Stimulated activated naive CD4-positive, alpha-beta T cell (primary cell): ENCODE measurements at regions not wholly inside any gene's neighbourhood (a gene's known extent, or its start where the extent isn't known, plus 50 kb on each side); places are given as distances from the start of the nearest gene placed in this dataset.

Experiments
- DNase-seq, 6 experiments: peaks; one replicate each; lab custom pipeline; 2025; lab: John Stamatoyannopoulos, UW

DNA sequence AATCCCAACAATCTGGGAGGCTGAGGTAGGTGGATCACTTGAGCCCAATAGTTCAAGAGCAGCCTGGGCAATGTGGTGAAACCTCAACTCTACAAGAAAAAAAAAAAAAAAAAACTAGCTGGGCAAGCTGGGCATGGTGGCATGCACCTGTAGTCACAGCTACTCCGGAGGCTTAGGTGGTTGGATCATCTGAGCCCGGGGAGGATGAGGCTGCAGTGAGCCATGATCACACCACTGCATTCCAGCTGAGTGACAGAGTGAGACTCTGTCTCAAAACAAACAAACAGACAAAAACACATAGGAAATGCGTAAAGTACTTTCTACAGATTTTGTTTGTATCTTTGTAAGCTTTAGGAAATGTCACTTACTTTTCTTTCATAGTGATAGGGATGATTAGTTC lies 307.2 kb upstream of the NR3C2 start:
- DNase-seq: no peak

DNA sequence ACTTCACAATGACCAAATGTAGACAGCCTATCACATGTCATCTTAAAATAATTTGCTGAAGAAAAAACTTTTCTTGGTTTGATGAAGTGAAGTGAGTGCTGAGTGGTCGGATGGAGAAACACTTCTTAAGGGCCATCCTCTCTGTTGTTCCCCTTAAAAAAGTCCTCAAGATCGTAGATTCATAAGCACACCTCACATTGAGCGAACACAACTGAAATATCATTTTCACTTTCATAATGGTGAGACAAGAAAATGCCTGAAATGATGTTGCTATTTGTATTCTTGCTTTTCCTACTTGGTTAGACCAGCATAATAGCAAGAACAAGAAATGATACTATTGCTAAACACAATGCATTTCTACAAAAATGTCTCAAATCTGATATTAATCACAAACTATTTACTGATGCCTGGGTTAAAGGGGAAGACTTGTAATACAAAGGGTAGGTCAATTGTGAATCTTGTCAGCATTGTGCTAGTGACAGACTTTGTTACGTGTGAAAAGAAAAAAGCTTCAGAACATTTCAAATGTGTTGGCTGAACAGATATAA lies 305.6 kb upstream of the NR3C2 start:
- DNase-seq: no peak

DNA sequence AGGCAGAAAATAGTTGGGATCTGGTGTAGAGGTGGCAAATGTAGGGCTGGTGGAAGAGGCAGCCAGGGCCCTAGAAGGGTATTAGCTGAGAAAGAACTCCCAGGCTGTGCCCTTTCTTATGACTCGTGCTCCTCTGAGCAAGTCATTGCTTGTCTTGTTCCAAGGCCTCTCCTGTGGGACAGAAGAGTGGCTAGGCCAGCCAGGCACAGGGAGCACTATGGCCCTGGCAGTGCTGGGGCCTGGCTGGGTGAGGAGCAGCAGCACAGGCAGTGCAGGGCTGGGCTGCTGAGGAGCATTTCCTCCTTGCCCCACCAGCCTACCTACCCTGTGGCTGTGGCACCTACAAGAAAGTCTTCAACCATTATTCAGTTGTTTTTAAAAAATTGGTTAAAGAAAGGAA lies 298.5 kb upstream of the NR3C2 start:
- DNase-seq: no peak

DNA sequence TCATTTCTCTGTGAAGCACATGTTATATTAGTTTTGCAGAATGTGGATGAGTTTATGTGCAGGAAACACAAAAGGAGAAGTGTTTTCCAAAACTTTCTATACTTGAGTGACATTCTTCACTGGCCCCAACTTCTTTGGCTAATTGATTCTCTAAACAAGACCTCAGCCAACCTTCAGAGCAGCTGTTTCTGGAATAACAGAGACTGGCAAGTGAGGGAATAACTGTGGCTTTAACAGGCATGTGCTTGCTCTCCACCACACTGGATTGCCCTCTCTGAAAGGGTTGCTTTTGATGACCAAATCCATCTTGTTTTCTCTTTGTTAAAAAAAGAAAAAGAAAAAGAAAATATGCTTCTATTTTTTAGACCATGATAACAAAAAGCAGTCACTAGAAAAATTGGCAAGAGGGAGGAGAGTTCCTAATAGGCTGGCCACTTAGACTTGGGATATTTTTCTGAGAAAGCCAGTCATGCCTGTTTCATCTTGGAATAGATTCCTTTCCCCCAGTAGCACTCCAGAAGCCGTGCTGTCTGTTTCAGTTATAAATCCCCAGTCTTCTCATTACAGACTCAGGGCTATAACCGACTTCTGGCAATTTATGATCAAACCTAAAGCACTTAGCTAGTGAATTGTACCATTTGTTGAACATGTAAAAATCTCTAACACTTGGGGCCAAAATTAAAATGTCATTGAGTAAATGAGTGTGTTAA lies 295.0 kb upstream of the NR3C2 start:
- DNase-seq: no peak

DNA sequence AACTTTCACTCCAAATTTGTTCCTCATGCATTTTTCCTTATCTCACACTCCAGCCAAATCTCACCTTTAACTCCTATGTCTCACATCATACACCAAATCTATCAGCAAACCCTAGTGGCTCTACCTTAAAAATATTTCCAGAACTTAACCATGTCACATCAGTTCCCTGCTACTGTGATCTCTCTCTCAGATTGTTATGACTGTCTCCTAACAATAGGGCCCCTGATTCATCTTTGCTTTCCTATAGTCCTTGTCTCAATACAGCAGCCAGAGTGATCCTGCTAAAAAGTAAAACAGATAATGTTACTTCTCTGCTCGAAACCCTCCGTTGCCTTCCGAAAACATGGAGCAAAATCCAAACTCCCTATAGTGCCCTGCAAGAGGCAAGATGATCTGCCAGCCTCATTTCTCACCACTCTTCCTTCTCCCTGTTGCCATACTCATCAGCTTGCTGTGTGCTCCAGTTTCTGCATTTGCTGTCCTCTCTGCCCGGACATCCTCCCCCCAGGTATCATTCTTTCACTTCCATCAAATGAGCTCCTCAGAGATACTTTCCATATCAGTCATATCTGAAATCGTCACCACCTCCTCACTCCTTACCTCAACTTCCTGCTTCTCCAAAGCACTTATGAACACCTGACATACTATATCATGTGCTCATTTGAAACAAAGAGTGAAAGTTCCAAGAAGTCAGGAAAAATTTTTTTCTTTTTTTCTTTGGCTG lies 293.4 kb upstream of the NR3C2 start:
- no peak for DNase-seq

DNA sequence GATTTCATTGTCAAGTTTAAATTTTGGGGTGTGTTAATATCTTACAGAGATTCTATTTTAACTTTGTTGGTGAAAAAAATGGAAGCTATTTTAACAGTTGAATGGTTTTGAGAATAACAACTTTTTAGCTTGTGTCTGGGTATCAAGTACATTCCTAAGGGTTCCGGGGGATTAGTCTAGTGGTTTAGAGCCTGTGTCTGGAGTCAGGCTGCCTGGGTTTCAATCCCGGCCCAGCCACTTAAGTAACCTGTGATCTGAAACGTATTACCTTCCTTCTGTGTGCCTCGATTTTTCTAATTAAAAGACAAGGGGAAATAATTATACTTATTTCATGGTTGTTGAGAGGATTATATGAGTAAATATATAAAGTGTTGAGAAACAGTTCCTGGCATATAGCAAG lies 288.6 kb upstream of the NR3C2 start:
- DNase-seq: no peak

DNA sequence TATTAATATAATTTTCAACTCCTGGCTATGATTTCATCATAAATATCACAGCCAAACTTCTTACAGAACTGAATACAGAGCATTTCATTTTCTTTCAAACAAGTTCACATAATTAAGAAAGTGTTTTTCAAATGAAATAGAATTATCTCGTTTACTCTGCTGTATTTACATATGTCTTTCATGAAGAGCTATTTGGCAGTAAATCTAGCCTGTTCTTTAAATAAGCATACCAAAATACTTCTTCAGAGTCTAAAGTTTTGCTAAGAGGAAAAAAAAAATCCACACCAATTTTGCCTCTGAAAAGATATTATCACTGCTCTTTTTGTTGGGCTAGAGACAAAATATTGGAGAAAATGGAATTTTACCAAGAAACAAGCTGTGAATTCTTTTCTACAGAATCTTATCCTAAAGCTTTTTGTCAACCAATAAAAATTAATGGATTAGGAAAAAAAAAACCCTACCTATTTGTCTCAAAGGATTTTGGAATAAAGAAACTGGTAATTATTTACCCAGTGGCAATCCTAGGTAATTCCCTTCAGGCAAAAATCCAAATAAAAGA lies 287.9 kb upstream of the NR3C2 start:
- DNase-seq: no peak

DNA sequence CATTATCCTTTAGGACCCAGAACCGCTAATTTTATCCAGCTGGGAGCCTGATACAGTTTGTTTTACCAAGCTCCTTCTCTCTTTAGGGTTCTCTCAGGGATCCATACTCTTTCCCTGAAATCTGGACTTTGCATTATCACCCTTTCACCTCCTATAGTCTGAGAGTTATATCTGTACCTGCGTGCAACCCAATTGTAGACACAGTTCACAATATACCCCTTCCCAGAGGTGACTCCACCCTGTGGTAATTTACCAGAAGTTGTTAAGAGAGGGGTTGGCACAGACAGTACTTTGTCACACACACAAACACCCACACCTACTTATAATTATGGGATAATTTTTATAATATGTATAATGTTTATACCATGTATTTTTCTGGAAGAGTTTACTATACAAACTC lies 275.8 kb upstream of the NR3C2 start:
- DNase-seq: no peak

DNA sequence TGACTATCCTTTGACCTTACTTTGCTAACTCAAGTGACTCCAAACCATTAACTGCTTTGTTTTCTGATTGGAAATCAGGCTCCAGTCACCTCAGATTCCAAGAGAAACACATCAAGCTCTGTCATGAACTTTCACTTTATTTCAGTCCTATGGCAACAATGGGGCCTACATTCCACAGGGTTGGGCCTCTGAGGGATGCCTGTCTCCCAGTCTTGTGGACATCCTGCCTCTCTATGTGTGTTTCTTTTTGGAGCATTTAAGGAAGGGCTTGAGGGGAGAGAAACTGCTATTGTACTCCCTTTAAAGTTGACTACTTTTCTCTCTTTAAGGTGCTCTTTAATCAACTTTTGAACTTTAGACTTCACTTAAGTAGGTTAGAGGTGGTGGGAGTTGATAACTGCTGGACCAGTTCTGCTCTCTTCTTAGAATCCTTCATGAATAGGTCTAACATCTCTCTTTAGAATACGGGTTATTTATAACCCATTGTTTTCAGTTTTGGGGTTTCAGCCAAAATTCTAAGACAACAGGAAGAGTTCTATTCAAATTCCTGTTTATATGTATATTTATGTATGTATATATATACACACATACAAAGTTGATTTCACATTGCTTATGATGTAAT lies 274.3 kb upstream of the NR3C2 start:
- DNase-seq: no peak

DNA sequence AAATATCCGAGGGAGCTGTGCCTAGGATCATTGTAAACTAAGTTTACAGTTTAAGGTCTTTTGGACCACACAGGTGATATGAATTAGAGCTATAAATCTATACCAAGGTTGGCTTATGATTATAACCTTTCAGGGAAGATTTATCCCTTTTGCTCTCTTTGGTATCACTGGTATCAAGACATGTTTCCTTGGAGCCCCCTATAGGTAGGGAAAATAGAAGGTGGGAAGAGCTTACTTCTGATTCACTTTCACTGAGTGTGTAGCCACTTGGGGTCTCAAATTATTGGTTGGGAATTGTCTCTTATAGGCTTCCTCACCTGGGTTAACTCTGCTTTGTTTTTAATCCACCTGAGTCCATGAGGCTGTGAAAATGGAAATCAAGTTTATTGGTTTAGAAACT lies 262.1 kb upstream of the NR3C2 start:
- DNase-seq: no peak

DNA sequence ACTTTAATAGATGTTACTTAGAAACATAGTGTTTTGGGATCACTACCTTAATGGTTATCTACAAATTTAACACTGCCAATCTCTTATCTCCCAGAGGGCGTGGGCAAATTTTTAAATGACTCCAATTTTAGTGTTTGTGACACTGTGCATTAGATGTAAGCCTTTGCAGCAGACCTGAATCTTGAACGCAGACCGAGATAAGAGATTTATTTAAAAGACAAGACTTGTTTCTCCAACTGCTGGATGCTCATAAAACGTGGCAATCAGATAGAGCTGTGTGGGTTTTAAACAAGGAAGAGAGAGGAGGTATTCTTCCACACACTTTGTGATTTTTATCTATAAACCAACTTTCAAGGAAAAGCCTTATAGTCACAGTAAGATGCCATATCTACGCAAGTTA lies 252.5 kb upstream of the NR3C2 start:
- DNase-seq: no peak

DNA sequence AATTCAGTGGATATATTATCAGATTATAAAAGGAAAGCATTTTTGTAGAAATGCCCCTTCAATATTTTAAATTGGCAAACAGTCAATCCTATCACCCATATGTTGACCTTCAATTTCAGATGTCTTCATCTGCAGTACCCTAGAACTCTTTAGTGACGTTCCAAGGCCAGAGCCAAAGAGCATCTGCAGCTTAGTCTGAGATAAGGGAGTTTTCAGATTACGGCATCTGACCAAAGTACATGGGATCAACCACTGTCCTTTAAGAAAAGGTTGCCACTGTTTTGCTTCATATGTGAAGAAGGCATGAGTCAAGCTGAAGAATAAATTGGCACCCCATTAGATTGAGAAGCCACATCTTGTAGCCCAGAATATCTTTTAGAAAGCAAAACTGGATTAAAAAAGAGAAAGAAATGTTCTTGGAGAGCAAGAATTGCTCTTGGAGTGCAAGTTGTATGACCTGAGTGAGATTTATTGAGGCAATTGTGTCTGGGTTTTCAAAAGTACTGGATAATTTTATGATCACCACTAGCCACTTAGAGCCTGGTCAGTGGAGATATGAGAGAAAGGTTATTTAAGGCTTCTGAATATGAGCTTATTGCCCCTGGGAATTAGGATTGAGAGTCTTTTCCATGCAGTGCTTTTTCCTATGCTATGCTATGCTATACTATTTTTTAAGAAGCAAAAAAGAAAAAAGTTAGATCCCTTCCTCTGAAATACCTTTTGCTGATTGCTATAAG lies 251.9 kb upstream of the NR3C2 start:
- DNase-seq: no peak

DNA sequence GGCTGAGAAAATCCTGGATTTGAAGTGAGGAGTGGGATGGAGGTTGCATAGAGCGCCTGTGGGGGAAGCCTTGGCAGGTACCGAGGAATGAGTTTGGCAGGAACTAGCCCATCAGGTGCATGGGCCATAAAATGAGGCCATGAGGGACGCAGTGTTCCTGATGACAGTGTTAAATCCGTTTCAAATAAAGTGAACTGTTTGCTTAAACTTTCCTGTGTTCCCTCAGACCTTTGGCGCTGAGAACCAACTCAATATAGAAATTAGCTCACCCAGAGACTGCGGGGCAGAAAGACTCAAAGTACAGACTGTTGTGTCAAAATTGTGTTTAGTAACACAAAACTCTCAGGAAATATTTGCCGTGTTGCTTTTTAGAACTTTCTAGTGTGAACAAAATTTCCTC lies 250.0 kb upstream of the NR3C2 start:
- no peak for DNase-seq

DNA sequence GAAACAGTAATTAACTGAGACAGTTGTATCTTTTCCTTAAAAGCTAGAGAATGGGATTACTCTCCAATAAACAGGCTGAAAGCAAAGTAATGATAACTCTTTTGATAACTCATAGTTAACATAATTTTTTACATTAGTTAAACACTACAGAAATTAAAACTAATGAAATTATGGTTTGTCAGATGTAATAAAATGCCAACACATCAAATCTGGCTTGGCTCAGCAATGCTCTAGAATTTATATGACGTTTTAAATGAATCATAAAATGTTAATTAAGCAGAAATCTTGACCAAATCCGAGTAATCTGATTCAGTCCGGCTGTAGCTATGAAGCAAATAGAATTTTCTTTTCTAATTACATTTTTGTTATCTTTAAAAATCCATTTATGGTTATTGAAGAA lies 244.2 kb upstream of the NR3C2 start:
- DNase-seq: no peak

DNA sequence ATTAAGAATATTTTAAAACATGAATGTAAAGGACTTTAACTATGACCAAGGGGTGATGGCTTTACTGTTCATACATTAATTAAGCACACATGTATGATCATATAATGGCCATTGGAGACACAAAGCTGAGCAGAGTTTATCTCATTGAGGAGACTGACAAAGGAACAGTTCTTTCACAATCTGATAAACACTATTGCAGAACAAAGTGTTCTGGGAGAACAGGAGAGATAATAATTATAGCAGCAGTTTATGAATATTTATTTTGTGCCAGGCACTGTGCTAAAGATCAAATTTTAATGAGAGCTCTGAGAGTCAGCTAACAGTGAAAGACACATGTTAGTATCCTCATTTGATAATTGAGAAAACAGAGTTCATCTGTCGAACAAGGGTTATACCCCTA lies 242.4 kb upstream of the NR3C2 start:
- no peak for DNase-seq

DNA sequence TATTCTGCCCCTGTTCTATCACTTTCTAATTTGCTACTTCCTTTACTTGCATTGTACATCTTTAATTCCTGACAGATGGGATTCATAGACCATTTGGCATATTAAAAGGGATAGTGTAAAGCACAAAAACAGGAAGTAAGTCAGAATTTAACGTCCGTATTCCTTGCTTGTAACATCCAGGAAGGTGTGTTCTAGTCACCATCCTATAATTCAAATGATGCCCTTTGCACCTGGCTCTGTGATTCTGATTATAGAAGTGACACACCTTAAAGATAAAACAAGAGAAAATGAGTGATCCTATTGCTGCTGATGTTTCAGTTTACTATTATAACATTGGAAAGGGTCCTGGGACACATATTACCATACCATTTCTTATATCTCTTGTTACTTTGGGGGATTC lies 238.7 kb upstream of the NR3C2 start:
- DNase-seq: no peak

DNA sequence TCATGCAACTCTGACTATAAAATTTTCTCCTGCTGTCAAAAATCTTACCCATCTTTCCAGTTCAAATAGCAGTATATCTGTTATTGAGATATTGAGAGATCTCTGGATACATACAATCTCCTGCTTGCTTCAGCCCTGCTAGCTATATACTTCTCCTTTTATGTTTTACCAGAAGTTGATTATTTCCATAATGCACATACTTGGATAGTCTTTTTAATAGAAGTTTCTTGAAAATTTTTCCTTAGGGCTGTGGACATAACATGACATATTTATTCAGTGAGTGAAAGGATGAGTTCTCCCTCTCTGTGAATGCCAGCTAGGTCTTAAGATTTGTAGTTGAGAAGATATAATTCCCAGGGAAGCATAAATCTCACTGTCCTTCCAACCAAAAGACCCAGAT lies 234.1 kb upstream of the NR3C2 start:
- DNase-seq: no peak

DNA sequence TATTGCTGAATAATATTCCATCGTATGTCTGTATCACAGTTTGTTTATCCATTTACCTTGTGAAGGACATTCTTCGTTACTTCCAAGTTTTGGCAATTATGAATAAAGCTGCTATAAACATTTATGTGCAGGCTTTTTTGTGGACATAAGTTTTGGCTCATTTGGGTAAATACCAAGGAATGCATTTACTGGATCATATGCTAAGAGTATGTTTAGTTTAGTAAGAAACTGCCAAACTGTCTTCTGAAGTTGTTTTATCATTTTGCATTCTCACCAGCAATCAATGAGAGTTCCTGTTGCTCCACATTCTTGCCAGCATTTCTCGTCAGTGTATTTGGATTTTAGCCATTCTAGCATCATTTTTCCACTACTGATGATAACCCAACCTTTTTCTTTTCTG lies 232.7 kb upstream of the NR3C2 start:
- DNase-seq: no peak

DNA sequence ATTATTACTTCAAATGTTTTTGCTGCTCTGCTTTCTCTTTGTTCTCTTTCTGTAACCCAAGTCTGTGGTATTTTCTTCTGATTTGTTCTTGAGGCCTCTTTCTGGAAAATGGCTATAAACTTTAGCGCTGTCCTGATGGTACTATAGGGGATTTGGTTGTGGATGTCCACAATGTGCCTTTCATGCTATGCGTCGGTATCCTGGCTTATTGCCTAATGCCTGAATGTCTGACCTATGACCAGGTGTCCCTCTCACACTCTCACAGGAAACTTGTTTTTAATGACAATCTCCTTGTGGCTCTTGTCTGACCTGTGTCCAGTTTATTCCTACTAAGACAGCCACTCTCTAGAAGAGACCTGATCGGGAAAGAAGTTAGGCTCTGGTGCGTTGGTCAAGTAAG lies 222.4 kb upstream of the NR3C2 start:
- no peak for DNase-seq

DNA sequence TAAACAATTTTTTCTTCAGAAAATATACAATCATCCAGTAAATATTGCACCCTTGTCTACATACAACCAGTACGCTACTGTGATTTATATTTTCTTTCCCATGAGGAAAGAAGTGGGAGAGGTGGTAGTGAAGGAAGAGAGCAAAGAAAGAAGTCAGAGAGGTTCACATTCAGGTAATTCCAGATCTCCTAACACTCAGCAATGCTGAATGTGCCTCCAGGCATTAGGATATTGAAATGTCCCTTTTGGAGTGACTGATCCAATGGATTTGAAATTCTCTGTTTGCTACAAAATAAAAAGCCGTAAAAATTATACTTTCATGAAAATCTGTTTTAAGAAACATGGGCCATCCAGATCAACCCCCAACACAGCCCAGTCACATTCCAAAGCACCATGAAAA lies 211.9 kb upstream of the NR3C2 start:
- DNase-seq: no peak

DNA sequence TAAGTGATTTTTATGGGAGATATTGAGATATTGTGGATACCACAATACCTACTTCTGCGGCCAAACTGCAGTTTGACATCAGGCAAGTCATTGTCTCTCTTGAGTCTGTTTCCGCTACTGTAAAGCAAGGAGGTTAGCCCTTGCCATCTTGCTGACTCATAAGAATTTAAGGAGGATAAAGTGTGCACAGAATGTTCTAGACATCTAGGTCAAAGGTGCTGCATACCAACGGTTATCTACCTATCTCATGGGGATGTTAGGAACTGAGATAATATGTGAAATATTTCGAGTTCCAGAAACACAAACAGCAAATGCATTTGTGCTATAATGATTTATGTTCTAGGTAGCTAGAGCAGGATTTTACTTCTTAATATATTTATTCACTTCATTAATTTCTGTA lies 211.5 kb upstream of the NR3C2 start:
- no peak for DNase-seq

DNA sequence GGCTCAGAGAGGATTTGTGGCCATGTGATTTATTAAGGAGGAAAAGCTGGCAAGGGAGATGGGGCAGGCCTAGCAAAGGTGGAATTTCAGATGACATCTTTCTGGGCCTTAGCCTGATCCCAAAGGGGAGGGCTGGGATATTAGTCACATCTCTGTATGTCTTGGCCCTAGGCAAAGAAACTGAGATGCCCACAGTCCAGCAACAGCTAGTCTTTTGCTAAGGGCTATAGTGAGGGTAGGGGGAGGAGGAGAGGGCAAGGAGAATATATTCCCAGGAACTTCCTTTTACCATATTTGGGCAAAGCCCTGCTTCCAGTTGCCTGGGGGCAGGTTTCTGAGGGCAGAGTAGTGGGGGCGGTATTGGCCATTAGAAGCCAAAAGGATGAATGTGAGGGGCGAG lies 209.8 kb upstream of the NR3C2 start:
- DNase-seq: no peak
